ENCODE measurements at regions not wholly inside any gene's neighbourhood (a gene's known extent, or its start where the extent isn't known, plus 50 kb on each side); places are given as distances from the start of the nearest gene placed in this dataset.

DNA sequence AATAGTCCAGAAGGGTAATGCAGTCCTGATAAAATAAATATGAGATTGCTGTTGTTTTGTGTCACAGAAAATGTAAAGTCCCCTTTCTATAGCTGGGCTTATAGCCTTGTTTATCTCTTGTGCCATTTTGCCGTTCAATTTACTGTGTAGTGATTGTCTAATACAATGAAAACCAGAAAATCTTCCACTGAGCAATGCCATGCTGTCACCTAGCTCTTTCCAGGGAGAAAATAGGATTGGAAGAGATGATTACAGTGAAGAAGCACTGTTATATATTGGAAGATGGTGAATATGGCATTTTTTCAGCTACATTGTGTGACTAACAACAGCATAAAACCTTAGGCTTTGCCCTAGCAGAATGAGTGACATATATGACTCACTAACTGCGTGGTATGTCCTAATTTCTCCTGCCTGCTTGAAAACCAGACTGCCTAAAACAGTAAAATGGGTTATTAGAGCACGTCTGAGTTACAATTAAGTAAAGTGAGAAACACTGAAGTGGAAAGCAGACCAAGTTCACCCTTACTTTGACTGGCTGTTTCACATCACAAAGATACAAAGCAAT lies 332.4 kb upstream of the ZP4 start:
- TF ChIP-seq POLR2A (IDR thresholded peaks at IDR 0.05) = no peak
- TF ChIP-seq, protein P1, sequence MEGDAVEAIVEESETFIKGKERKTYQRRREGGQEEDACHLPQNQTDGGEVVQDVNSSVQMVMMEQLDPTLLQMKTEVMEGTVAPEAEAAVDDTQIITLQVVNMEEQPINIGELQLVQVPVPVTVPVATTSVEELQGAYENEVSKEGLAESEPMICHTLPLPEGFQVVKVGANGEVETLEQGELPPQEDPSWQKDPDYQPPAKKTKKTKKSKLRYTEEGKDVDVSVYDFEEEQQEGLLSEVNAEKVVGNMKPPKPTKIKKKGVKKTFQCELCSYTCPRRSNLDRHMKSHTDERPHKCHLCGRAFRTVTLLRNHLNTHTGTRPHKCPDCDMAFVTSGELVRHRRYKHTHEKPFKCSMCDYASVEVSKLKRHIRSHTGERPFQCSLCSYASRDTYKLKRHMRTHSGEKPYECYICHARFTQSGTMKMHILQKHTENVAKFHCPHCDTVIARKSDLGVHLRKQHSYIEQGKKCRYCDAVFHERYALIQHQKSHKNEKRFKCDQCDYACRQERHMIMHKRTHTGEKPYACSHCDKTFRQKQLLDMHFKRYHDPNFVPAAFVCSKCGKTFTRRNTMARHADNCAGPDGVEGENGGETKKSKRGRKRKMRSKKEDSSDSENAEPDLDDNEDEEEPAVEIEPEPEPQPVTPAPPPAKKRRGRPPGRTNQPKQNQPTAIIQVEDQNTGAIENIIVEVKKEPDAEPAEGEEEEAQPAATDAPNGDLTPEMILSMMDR (IDR thresholded peaks at IDR 0.05) = no peak

All from vagina (tissue), 2 donors.